ENCODE measurements at regions not wholly inside any gene's neighbourhood (a gene's known extent, or its start where the extent isn't known, plus 50 kb on each side); places are given as distances from the start of the nearest gene placed in this dataset.

DNA sequence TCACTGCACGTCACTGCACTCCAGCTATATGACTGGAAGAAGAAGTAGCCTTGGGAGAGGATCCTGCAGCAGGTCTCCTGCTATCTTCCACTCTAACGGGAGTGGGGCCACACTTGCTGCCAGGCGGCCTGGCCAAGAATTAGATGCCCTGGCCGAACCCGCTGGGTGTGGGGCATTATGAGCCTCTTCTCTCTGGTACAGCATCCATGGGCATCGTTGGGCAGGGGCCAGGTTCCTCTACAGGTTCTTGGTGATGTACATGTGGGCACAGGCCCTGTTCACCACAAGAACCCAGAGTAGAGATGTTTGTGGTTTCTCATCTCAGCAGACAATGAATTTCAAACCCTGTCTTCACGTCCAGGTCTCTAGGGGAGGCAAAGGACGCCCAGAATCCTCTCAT, 370.5 kb downstream of the NPHP4 start:
- peaks cover 21% of the 10 kb centered on the region; the same call in 1 of the 2 replicates for H3K27me3 ChIP-seq (ENCODE audit: insufficient read depth, low read length)
- no peak for TF ChIP-seq EZH2phosphoT487 (IDR thresholded peaks at IDR 0.05; ENCODE audit: borderline replicate concordance)
- no peak for TF ChIP-seq POLR2A (IDR thresholded peaks at IDR 0.05; ENCODE audit: borderline replicate concordance, extremely low read depth, insufficient read depth, insufficient read length)
- TF ChIP-seq, protein P1, sequence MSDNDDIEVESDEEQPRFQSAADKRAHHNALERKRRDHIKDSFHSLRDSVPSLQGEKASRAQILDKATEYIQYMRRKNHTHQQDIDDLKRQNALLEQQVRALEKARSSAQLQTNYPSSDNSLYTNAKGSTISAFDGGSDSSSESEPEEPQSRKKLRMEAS (IDR thresholded peaks at IDR 0.05): no peak
- TF ChIP-seq ZNF274 (IDR thresholded peaks at IDR 0.05; ENCODE audit: low read depth, low read length): no peak
- intact Hi-C loops (cut with micrococcal nuclease): loop anchor here (1.0 to 2.0 kb wide), 3 partner anchors 107 to 1711 kb away; no protein-coding TSS in a partner anchor
- ATAC-seq (no peak), DNase-seq (ENCODE audit: low read depth, low spot score) (no peak)
- H3K27ac ChIP-seq (ENCODE audit: low read depth, low read length): no peak overlapping the region
- ChIA-PET CTCF (interaction anchor here (1.2 to 1.3 kb wide), 2 partner anchors 107 to 111 kb away, joined by 4 to 6 read pairs; no protein-coding TSS in a partner anchor), POLR2A (no interaction called here), RAD21 (ENCODE audit: low non-redundant PET in 1 of 2, low total read pairs in 2 of 2, uncharacterized antibody in 2 of 2, unreplicated experiment in 2 of 2) (no interaction called here)
- H2AFZ ChIP-seq (ENCODE audit: low read depth, low read length, poor library complexity, severe bottlenecking): no peak overlapping the region
- no peak overlapping the region for H3K9ac ChIP-seq (ENCODE audit: low read length)
- no TSS peak for BruUV-seq (replicated peaks)
- H3K4me1 ChIP-seq (ENCODE audit: control insufficient read depth in 1 of 2, insufficient read depth in 2 of 2, low read length in 2 of 2): no peaks in the 10 kb centered on the region
- H3K79me2 ChIP-seq (ENCODE audit: insufficient read depth, low read length): no peaks in the 10 kb centered on the region
- H3K9me2 ChIP-seq (ENCODE audit: insufficient read depth): no peaks in the 10 kb centered on the region
- H3K4me2 ChIP-seq (ENCODE audit: low read length): no peak overlapping the region
- H3K36me3 ChIP-seq (ENCODE audit: control insufficient read depth in 1 of 2, insufficient read depth in 2 of 2, low read length in 2 of 2): no peaks in the 10 kb centered on the region
- no peak overlapping the region for H3K4me3 ChIP-seq (replicated peaks in 1 of 2; ENCODE audit: low read depth in 1 of 2, low read length in 2 of 2)
- H4K20me1 ChIP-seq (ENCODE audit: insufficient read depth): no peaks in the 10 kb centered on the region
- no peaks in the 10 kb centered on the region for H3K9me3 ChIP-seq (ENCODE audit: control insufficient read depth in 1 of 2, insufficient read depth in 1 of 2, low read depth in 1 of 2, low read length in 2 of 2)

DNA sequence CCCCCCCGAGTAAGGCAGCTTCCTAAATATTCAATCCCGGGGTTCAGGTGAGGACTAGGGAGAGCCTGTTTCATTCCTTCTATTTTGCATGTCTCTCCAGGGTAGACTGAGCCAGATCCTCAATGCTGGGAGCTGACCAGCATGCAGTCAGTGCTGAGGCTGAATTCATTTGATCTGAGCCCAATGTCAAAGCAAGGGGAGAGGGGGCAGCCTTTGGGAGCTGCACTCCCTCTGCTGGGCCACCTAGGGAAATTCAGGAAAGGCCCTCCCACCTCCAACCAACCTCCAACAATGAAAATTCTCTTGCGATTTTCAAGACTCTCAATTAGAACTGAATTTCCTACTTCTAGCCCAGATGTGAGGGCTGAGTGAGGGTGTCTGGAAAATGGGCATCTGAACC, 371.2 kb downstream of the NPHP4 start:
- no peaks in the 10 kb centered on the region for H3K36me3 ChIP-seq (ENCODE audit: control insufficient read depth in 1 of 2, insufficient read depth in 2 of 2, low read length in 2 of 2)
- H3K4me3 ChIP-seq (replicated peaks in 1 of 2; ENCODE audit: low read depth in 1 of 2, low read length in 2 of 2): no peak overlapping the region
- intact Hi-C loops (cut with micrococcal nuclease): loop anchor here (1.0 to 2.0 kb wide), 3 partner anchors 107 to 1710 kb away; no protein-coding TSS in a partner anchor
- no peak overlapping the region for H3K4me2 ChIP-seq (ENCODE audit: low read length)
- H3K27ac ChIP-seq (ENCODE audit: low read depth, low read length): no peak overlapping the region
- ChIA-PET RAD21 (ENCODE audit: low non-redundant PET in 1 of 2, low total read pairs in 2 of 2, uncharacterized antibody in 2 of 2, unreplicated experiment in 2 of 2) (no interaction called here), POLR2A (no interaction called here), CTCF (interaction anchor here (1.2 to 1.3 kb wide), 2 partner anchors 106 to 111 kb away, joined by 4 to 6 read pairs; no protein-coding TSS in a partner anchor)
- H3K4me1 ChIP-seq (ENCODE audit: control insufficient read depth in 1 of 2, insufficient read depth in 2 of 2, low read length in 2 of 2): no peaks in the 10 kb centered on the region
- no peaks in the 10 kb centered on the region for H4K20me1 ChIP-seq (ENCODE audit: insufficient read depth)
- no peak overlapping the region for H2AFZ ChIP-seq (ENCODE audit: low read depth, low read length, poor library complexity, severe bottlenecking)
- H3K9ac ChIP-seq (ENCODE audit: low read length): no peak overlapping the region
- no TSS peak for BruUV-seq (replicated peaks)
- peaks cover 22% of the 10 kb centered on the region; the same call in 1 of the 2 replicates for H3K27me3 ChIP-seq (ENCODE audit: insufficient read depth, low read length)
- ATAC-seq (peak; percentile 91), DNase-seq (ENCODE audit: low read depth, low spot score) (peak; percentile 15)
- H3K79me2 ChIP-seq (ENCODE audit: insufficient read depth, low read length): no peaks in the 10 kb centered on the region
- H3K9me2 ChIP-seq (ENCODE audit: insufficient read depth): no peaks in the 10 kb centered on the region
- no peaks in the 10 kb centered on the region for H3K9me3 ChIP-seq (ENCODE audit: control insufficient read depth in 1 of 2, insufficient read depth in 1 of 2, low read depth in 1 of 2, low read length in 2 of 2)
- TF ChIP-seq YY1 (IDR thresholded peaks at IDR 0.05; ENCODE audit: extremely low read depth, insufficient replicate concordance, low read depth, low read length) (no peak), EGR1 (IDR thresholded peaks at IDR 0.05; ENCODE audit: low read depth) (no peak), ZNF274 (IDR thresholded peaks at IDR 0.05; ENCODE audit: low read depth, low read length) (no peak), POLR2A (IDR thresholded peaks at IDR 0.05; ENCODE audit: borderline replicate concordance, extremely low read depth, insufficient read depth, insufficient read length) (no peak), CEBPB (IDR thresholded peaks at IDR 0.05; ENCODE audit: low read depth) (no peak), FOSL1 (IDR thresholded peaks at IDR 0.05; ENCODE audit: low read depth) (no peak), EZH2 (IDR thresholded peaks at IDR 0.05) (no peak), EZH2phosphoT487 (IDR thresholded peaks at IDR 0.05; ENCODE audit: borderline replicate concordance) (no peak)
- TF ChIP-seq, protein P1 (IDR thresholded peaks at IDR 0.05): no peak
- TF ChIP-seq, protein P2, sequence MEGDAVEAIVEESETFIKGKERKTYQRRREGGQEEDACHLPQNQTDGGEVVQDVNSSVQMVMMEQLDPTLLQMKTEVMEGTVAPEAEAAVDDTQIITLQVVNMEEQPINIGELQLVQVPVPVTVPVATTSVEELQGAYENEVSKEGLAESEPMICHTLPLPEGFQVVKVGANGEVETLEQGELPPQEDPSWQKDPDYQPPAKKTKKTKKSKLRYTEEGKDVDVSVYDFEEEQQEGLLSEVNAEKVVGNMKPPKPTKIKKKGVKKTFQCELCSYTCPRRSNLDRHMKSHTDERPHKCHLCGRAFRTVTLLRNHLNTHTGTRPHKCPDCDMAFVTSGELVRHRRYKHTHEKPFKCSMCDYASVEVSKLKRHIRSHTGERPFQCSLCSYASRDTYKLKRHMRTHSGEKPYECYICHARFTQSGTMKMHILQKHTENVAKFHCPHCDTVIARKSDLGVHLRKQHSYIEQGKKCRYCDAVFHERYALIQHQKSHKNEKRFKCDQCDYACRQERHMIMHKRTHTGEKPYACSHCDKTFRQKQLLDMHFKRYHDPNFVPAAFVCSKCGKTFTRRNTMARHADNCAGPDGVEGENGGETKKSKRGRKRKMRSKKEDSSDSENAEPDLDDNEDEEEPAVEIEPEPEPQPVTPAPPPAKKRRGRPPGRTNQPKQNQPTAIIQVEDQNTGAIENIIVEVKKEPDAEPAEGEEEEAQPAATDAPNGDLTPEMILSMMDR (IDR thresholded peaks at IDR 0.05 in 2 of 3, conservative IDR thresholded peaks at IDR 0.05 in 1 of 3; ENCODE audit: borderline replicate concordance in 1 of 3, insufficient read depth in 1 of 3, low read depth in 2 of 3, low read length in 2 of 3): peak; percentile 57 to 79 (median 74); a peak in 5 of 6 replicates
- TF ChIP-seq, protein P3, sequence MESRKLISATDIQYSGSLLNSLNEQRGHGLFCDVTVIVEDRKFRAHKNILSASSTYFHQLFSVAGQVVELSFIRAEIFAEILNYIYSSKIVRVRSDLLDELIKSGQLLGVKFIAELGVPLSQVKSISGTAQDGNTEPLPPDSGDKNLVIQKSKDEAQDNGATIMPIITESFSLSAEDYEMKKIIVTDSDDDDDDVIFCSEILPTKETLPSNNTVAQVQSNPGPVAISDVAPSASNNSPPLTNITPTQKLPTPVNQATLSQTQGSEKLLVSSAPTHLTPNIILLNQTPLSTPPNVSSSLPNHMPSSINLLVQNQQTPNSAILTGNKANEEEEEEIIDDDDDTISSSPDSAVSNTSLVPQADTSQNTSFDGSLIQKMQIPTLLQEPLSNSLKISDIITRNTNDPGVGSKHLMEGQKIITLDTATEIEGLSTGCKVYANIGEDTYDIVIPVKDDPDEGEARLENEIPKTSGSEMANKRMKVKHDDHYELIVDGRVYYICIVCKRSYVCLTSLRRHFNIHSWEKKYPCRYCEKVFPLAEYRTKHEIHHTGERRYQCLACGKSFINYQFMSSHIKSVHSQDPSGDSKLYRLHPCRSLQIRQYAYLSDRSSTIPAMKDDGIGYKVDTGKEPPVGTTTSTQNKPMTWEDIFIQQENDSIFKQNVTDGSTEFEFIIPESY (IDR thresholded peaks at IDR 0.05; ENCODE audit: extremely low read depth, insufficient replicate concordance, low read length): no peak

Data from HCT116 (cell line).